LNCaP clone FGC (cell line): ENCODE measurements at regions not wholly inside any gene's neighbourhood (a gene's known extent, or its start where the extent isn't known, plus 50 kb on each side); places are given as distances from the start of the nearest gene placed in this dataset.
"Not testable (repeated sequence)": the region's sequence is repeated elsewhere in the genome, so short reads cannot be mapped to it uniquely, and the experiment has no call there.

Experiments
- DNase-seq: peaks from one replicate; pipeline ENCODE4 v3.0.0-alpha.2; 2011; ENCODE audit warnings: low read depth
- H3K4me3 ChIP-seq: 2 replicates; pipeline ENCODE4 v1.5.1; 2011; ENCODE audit warnings: mild to moderate bottlenecking, low read depth, low read length, control low read depth
- CTCF ChIP-seq: IDR thresholded peaks from 2 replicates; pipeline ENCODE4 v1.5.1; 2012; ENCODE audit warnings: mild to moderate bottlenecking; ENCODE audit not compliant: control insufficient read depth, insufficient read depth; ENCODE audit errors: extremely low read depth

DNA sequence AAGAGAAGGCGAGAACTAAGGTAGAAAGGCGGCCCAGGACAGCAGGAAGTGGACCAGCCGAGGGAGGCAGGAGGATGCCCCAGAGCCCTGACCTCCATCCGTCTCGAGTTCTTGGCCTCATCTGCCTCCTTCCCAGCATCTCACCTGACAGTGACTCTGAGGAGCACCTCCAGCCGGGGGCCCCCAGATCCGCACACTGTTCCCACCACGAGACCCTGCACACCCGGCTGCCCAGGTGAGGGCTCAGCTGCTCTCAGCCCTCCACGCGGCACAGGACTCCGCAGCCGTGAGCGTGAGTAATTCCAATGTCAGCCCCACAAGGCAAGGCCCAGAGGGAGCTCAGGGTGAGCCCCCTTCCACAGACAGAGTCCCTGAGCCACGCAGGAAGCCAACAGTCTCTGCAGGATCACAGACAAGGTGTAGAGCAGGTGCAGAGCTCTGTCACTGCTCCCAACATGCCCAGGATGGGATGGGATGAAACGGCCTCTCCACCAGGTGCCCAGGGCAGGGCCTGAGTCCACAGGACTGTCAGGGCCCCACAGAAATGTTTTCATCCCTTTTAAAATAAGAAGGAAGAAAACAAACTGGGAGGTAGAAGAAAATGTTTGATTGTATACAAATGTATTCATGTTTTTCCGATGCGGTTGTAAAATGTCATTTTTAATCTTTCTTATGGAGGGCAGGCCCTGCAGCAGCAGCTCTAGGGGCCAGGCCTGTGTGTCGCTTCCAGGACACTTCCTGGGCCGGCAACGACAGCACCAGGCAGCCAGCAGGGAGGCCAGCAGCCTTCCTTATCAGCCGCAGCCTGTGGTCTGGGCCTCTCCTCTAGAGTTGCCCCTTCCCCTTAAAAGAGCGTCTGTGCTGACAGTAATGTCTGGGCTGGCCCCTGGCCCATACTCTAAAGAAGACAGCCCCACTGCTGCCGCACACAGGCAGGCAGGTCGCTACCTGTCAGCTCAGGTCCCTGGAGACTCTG is 66.9 kb downstream of the DLL1 start:
- H3K4me3 ChIP-seq, result no peak overlapping the region
- DNase-seq, result no peak
- no peak for TF ChIP-seq CTCF

DNA sequence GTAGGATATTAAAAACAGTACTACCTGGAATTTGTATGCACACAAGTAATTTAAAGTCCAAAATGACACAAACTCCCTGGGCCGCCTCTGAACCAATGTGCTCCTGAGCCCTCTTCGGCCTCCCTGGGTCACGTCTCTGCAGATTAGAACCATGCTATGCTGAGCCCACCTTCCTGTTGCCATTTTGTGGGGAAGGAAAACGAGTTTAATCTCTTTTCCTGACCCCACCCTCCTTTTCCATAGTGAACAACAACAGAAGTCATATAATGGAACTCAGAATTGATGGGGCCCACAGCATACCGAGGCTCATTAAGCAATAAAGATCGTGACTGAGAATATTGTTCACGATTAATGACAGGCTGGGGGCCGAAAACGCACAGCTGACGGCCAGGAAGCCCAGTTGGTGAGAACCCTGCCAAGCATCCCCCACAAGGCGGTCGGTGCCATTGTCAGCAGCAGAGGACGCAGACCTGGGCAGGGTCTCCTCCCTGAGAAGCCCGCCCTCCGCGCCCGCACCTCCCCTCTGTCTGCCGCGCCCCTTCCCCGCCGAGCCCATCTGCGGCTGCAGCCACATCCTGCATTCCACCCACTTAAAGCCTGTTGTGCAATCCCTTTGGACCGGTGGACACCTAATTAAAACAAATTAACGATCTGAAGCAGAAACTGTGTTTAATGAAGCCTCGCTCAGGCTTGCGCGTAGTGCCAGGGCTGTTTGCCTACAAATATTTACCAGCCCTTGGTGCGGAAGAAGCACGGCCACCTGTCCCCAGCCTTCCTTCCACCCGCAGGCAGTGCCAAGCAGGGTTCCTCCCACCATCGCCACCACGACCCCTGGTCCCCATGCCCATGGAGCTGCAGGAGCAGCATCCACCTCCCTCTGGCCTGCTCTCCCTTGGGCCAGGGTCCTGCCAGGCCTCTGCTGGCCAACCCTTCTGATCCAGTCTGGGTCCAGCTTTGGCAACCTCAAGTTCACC is 68.1 kb downstream of the DLL1 start:
- H3K4me3 ChIP-seq, result no peak overlapping the region
- DNase-seq, result no peak
- TF ChIP-seq CTCF, result no peak

DNA sequence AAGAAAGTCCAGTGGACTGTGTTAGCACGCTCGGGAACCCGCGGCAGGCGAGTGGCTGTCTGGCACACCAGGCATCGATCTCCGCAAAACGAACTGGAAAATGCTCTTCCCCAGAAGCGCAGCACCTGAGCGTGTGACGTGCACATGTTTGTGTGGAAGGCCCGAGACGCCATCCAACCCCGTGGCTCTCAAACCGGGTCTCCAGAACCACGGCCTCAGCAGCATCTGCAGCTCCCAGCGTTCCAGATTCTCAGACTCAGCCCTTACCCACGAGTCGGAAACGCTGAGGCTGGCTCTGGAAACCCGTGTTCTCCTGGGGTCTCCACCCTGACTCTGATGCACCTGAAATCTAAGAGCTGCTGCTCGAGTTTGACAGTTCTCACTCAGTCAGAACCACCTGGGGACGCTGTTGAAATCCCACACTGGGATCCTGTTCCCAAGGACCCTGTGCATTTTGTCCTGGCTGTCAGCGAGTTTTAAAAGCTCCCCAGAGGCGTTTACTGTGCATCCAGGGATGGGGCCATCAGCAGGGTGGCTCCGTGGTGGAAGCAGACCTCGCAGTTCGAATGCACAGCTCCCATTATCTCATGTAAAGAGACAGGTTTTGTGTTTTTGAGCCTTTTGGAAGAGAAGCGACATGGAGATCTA is 69.0 kb downstream of the DLL1 start:
- no peak for TF ChIP-seq CTCF
- DNase-seq, result no peak
- no peak overlapping the region for H3K4me3 ChIP-seq

GRCh38 chr6:170221052-170221752 is 69.7 kb downstream of the DLL1 start:
- H3K4me3 ChIP-seq, result no peak overlapping the region
- DNase-seq, result no peak

GRCh38 chr6:170213637-170214018 is 77.2 kb downstream of the DLL1 start:
- DNase-seq, H3K4me3 ChIP-seq: not testable (repeated sequence)

More at GRCh38 chr6:170221052-170221752, 69.7 kb downstream of the DLL1 start:
- TF ChIP-seq CTCF, result no peak

- no peak for DNase-seq
- no peak overlapping the region for H3K4me3 ChIP-seq
- no peak for TF ChIP-seq CTCF
Observed at GRCh38 chr6:170212956-170213636, 77.8 kb downstream of the DLL1 start.
